ENCODE measurements at regions not wholly inside any gene's neighbourhood (a gene's known extent, or its start where the extent isn't known, plus 50 kb on each side); places are given as distances from the start of the nearest gene placed in this dataset.

GRCh38 chr7:46745707-46746090 is 824.6 kb upstream of the IGFBP3 start:
- TF ChIP-seq CTCF (IDR thresholded peaks at IDR 0.05; ENCODE audit: insufficient read depth, low read depth, low read length) (no peak), EZH2 (IDR thresholded peaks at IDR 0.05; ENCODE audit: insufficient read depth, low read length) (no peak)
